Stimulated activated CD8-positive, alpha-beta memory T cell treated with anti-CD3 and anti-CD28 coated beads, Interleukin-2, amount 100 ng/mL, for 1 hour (primary cell): ENCODE measurements at regions not wholly inside any gene's neighbourhood (a gene's known extent, or its start where the extent isn't known, plus 50 kb on each side); places are given as distances from the start of the nearest gene placed in this dataset.
"Not testable (repeated sequence)": the region's sequence is repeated elsewhere in the genome, so short reads cannot be mapped to it uniquely, and the experiment has no call there.

ENCODE experiments used
- DNase-seq, 2 donors: peaks; one replicate each; pipeline ENCODE4 v3.0.0-alpha.2; 2020; ENCODE audit warnings: low read depth in 2 of 2

DNA sequence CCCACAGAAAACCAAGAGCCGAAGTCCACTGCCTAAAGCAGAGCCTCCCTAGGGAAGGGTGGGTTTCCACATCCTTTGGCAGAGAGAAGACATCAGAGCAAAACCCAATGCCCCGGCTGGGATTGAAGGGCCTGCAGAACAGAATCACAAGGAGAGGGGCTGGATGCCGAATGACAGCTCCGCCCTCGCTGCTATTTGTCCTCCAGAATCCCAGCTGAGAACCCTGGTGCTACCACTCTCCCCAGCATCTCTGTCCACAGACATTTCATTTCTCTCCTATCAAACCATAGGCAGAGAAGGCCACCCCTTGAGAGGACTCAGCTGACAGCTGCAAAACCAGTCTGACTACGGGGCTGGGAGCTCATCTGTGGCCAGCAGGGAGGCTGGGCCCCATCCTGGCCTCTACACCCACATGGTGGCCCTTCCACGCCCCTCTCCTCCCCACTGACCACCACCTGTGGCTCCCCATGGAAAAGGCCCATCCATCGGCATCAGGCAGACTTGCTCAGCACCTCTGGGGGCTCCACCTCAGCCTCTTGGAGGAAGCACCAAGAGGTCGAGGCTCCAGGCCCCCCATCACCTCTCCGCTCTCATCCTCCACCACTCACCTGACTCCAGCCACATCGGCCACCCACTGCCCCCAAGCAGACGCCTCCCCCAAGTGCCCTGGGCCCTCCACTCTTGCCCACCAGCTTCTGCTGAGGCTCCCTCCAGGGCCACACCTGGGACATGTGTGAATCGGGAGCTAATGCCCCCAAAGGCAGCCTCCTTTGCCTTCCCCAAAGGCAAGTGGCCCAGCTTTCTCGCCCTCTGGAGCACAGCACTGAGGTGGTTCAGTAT lies 288.5 kb downstream of the C16orf95 start:
- DNase-seq, result no peak

GRCh38 chr16:87032554-87032953 lies 284.6 kb downstream of the C16orf95 start:
- no peak for DNase-seq

DNA sequence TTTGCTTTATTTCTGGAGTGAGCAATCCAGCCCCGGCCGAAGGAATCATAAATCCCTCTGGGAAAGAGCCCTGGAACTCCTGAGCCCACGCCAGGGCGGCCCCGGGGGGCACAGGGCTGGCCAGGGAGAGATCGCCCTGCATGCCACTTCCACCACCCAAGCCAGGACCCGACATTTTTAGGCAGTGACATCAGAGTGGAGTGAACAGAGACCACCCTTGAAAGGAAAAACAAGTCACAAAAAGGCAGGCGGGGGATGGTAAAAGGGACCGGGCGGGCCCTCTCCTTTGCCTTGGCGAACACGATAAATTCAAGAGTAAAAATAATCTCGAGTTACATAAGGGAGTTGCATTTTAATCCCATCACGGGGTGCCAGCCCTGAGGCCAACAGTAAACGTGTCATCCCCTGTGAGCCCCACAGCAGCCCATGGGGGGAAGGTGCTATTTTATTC lies 284.1 kb downstream of the C16orf95 start:
- DNase-seq, result no peak

DNA sequence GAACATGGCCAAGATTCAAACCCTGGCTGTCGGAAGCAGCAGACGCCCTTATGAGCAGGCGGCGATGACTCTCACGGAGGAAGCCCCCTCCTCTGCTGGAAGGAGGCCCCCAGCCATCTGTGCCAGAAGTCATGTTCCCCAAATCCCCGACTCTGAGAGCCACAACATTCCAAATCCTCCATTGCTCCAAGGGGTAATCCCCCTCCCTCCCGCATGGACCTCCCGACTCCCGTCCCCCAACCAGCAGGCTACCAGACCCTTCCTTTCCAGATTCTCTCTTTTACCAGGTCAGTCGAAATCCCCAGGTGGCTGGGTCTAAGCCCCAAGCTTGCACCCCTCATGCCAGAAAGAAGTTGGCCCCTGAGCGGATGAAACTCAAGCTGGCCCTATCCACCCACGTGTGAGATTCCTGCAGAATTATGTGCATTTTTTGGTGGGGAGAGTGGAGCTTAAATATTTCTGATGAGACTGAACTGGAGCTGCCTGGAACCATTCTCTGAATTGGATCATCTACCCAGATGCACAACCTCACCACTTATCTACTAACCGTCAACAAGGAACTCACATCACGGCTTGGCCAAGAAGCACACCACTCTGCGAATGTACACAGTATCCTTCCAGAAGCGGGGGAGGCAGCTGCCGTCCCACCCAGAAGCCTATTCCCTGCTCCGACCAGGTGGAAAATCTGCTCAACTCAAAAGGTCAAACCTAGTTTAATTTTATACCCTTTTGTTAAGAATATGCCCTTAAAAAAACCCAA lies 283.5 kb downstream of the C16orf95 start:
- no peak for DNase-seq

DNA sequence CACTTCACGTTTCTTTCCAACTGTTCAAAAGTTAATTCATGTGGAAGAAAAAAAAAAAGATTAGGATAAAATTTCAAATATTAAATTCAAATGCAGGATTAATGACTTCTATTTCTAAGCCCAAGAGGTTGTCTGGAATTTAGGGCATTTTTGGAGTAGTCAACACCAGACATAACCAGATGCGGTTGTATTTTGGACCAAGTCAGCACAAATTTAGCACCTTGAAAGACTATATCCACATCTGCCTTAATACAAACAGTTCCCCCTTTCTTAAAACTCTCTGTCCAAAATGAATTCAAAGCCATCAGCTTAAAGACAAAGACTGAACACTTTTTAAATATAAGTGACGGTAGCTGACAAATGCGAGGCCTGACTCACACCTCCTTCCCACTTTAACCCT lies 282.9 kb downstream of the C16orf95 start:
- no peak for DNase-seq

DNA sequence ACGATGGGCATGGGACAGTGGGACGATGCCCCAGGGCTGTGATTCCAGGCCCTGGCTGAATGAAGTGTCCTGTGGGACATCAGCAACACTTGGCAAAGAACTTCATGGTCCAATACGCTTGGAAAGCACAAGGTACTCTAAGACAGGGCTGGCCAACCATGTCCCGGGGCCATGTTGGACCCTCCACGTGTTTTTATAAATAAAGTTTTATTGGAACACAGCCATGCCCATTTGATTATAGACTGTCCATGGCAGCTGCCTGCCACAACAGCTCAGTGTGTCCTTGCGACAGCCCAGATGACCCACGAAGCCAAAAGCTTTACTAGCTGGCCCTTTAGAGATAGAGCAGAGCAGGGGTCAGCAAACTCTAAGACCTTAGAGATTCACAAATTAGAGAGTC lies 282.1 kb downstream of the C16orf95 start:
- no peak for DNase-seq

DNA sequence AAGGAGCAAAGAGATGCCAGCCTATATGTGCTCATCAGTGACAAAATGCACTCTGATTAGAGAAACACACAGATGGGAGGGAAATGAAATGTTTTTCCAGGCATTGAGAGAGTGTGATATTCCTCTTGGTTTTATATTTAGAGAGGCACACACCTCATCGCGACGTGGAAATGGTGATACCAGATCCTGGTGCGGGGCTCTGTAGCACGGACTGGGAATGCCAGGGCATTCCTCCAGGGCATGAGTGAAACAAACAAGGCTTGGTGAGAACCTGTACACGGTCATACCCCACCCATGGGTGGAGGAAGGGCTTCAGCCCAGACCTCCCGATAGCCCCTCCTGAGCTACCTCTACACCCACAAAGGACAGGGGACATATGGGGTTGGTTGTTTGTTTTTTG lies 280.2 kb downstream of the C16orf95 start:
- no peak for DNase-seq

GRCh38 chr16:87038528-87038927 lies 278.7 kb downstream of the C16orf95 start:
- DNase-seq, result not testable (repeated sequence)

GRCh38 chr16:87040169-87041117 lies 276.7 kb downstream of the C16orf95 start:
- no peak for DNase-seq

GRCh38 chr16:87041286-87041685 lies 275.9 kb downstream of the C16orf95 start:
- DNase-seq, result no peak

GRCh38 chr16:87042551-87043230 lies 274.5 kb downstream of the C16orf95 start:
- no peak for DNase-seq

DNA sequence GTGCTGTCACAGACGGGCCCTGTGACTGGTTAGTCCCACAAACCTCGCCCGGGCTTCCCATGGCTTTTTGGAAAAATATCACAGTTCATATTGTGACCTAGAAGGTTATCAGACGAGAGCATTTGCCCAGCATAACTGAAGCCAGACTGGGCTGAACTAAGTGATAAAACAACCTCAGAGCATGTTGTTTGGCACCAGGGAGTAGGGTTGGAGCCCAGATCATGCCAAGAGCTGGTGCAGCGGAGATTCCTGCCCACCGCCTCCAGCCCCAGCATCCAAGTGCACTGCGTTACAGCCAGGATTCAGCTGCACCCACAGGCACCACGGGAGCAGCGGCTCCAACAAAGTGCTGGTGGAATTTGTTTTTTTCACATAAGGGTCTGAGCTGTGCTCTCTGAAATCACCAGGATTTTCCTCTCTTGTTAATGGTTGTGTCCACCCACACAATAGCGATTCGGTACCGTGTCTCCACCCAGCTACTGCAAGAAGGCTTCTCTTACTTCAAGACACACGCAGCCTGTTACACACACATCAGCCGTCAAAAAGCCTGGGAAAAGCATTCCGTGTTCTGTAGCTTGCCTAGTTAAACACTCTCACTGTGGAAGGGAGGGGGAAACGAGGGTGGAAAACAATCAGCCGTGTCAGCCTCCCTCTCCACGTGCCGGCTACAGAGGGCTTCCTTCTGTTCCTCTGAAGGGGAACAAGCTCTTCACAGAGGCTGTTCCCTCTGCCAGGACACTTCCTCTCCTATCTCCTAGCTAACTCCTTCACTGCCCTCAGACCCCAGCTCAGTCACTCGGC lies 273.8 kb downstream of the C16orf95 start:
- DNase-seq, result no peak

DNA sequence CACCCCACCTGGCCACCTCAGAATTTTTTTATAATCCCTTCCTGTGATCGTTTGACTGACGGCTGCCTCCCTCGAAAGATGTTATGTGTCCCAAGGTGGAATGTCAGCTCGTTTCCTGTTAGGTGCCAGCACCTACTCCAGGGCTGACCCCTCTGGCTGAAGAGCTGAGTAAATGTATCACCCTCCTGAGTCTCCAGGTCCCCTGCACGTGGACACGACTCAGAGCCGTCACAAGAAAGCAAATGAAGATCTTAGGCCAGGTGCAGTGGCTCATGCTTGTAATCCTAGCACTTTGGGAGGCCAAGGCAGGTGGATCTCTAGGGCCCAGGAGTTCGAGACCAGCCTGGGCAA lies 273.2 kb downstream of the C16orf95 start:
- no peak for DNase-seq

DNA sequence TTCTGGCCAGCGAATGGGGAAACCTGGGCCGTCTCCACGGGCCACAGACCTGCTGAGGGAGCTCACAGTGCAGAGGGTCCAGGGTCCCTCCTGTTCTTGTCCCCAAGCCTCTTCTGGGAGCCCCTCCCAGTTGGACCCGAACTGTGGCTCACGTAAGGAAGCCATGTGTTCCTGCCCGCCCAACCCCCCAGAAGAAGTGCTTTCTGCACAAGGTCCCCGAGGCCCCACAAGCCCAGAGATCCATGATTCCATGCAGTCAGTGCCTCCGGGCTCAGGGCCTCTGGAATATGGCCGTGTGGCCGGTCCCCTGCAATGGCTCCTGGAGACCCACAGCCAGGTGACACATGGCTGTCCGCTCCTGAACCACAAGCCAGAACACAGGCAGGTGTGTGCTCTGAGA lies 272.4 kb downstream of the C16orf95 start:
- DNase-seq, result no peak

GRCh38 chr16:87045466-87046216 lies 271.6 kb downstream of the C16orf95 start:
- DNase-seq, result no peak

DNA sequence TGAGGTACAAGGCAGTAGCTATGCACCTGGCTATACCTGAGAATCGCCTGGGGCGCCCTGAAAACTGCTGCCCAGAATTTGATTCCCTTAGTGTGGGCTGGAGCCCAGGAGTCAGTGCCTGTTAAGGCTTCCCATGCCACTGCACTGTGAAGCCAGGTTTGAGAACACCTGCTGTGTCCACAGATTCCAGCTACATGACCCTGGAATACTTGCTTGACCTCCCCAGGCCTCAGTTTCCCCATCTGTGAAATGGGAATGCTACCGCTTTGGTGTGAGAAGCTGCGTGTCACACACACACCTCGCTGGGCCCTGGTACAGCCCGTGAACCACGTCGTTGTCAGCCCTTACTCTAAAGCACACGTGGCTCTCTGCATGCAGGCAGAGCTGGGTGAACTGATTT lies 271.0 kb downstream of the C16orf95 start:
- no peak for DNase-seq

DNA sequence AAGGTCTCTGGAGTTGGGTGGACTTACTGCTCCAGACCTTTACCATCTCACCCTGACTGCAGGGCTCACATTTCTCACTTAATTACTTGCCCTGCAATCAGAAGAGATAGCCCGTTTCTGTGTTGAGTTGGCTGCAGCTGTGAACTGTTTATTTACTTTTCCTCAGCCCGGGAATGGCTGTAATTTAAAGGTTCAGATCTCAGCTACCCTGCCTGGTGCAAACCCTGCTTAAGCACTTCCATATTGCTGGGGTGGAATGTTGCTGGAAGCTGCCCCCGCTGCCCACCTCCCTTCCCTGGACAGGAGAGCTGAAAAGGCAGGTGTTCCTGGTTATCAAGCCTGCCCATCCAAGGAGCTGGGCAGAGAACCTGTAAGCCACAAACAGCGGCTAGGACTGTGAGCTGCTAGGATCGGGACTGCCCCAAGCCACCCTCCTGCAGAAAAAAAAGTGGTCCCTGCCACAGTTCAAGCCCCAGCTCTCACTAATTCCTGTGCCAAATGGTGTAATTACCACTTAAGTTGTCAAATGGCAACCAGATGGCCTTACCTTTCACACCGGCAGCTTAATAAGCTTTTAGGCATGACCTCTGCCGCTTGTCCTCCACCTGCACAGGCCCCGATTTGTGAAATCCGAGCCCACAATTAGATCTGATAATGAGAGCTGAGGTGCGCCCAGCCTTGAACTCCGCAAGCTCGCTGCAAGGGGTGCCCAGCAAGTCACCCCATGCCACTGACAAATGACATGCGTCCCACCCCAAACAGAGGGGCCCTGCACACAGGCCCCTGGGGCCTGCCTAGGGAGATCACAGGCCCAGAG lies 269.8 kb downstream of the C16orf95 start:
- DNase-seq, result no peak

DNA sequence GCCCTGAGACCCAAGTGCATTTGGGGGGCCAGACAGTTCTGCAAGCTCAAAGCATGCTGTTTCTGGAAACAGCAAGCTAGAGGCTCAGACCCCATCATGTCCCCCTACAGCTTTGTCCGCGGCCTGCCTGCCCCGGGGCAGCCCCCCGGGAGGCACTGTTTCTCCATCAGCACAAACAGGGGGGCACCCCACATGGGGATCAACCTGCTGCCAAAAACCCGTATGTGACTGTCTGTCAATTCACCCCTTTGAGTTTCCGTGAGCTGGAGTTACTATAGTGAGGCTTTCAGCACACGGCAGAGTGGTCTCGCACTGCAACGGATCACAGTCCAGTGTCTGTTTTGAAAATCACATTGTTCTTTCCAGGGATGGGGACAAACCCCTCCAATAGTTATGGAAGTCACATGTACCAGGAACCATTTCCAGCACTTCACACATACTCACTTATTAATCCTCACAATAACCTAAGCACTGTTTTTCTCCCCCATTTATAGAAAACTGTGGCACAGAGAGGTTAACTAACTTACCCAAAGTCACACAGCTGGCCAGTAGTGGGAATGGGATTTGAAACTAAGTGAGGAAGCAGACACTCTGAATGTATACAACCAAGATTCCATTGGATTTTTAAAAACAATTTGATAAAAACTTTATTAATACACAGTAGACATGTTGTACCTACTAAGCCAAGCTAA lies 269.0 kb downstream of the C16orf95 start:
- no peak for DNase-seq
